ENCODE measurements at regions not wholly inside any gene's neighbourhood (a gene's known extent, or its start where the extent isn't known, plus 50 kb on each side); places are given as distances from the start of the nearest gene placed in this dataset.

DNA sequence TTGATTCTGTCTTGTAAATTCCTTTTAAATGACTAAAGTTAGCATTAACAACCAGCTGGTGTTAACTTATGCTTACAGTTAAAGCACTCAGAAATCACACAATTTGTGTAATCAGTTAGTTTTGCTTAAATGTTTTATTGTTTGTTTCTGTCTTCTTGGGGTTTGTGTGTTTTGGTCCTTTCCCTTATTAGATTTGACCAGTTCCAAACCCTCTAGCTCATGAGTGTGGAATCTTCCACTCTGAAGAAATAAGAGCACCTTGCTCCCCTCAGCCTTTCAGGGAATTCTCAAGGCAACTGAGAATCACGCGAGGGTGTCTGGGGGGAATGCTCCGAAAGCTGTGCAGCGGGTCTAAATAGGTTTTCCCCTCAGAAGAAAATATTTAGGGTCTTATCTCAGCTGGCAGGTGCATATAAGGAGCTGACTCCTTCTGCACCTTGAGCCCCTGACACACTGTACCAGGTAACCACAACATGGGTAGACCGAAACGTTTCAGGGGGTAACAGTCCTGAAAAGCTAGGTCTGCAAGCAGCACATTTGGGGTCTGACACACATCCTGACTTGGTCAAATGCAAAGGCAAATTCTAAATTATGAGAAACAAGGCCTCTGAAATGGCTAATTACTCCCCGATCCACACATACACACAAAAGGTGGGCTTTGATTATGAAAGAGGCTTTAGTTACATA, 188.1 kb upstream of the ETV3 start:
- TF ChIP-seq, protein P1, sequence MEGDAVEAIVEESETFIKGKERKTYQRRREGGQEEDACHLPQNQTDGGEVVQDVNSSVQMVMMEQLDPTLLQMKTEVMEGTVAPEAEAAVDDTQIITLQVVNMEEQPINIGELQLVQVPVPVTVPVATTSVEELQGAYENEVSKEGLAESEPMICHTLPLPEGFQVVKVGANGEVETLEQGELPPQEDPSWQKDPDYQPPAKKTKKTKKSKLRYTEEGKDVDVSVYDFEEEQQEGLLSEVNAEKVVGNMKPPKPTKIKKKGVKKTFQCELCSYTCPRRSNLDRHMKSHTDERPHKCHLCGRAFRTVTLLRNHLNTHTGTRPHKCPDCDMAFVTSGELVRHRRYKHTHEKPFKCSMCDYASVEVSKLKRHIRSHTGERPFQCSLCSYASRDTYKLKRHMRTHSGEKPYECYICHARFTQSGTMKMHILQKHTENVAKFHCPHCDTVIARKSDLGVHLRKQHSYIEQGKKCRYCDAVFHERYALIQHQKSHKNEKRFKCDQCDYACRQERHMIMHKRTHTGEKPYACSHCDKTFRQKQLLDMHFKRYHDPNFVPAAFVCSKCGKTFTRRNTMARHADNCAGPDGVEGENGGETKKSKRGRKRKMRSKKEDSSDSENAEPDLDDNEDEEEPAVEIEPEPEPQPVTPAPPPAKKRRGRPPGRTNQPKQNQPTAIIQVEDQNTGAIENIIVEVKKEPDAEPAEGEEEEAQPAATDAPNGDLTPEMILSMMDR (IDR thresholded peaks at IDR 0.05; ENCODE audit: insufficient read depth, low read depth, low read length): no peak
- TF ChIP-seq EZH2 (IDR thresholded peaks at IDR 0.05; ENCODE audit: insufficient read depth, low read length): no peak
